Activated CD4-positive, alpha-beta memory T cell treated with anti-CD3 and anti-CD28 coated beads for 36 hours (primary cell): ENCODE measurements at regions not wholly inside any gene's neighbourhood (a gene's known extent, or its start where the extent isn't known, plus 50 kb on each side); places are given as distances from the start of the nearest gene placed in this dataset.
"Not testable (repeated sequence)": the region's sequence is repeated elsewhere in the genome, so short reads cannot be mapped to it uniquely, and the experiment has no call there.

ENCODE experiments used
- CTCF ChIA-PET: fragments of 350-600 bp; sonication (Branson Sonifier 250); formaldehyde crosslinking; loops from one replicate; lab custom pipeline; 2021; ENCODE audit warnings: antibody characterized with exemption, inconsistent platforms; lab: Charles Lee
- POLR2A ChIA-PET: fragments of 350-600 bp; sonication (Branson Sonifier 250); formaldehyde crosslinking; loops from one replicate; lab custom pipeline; 2021; ENCODE audit warnings: antibody characterized with exemption; lab: Charles Lee
- DNase-seq: peaks from one replicate; pipeline ENCODE4 v3.0.0-alpha.2; 2020
- H3K27ac Mint-ChIP-seq: one replicate; pipeline ENCODE4 v1.8.0; 2021; ENCODE audit warnings: mixed read lengths
- H3K27me3 Mint-ChIP-seq: one replicate; pipeline ENCODE4 v1.8.0; 2021; ENCODE audit warnings: mixed read lengths
- H3K36me3 Mint-ChIP-seq: one replicate; pipeline ENCODE4 v1.8.0; 2021; ENCODE audit warnings: mixed read lengths
- H3K4me1 Mint-ChIP-seq: one replicate; pipeline ENCODE4 v1.8.0; 2021; ENCODE audit warnings: low read depth, mixed read lengths
- H3K4me3 Mint-ChIP-seq: one replicate; pipeline ENCODE4 v1.8.0; 2021; ENCODE audit warnings: mild to moderate bottlenecking, mixed read lengths
- H3K9me3 Mint-ChIP-seq: one replicate; pipeline ENCODE4 v1.8.0; 2021; ENCODE audit warnings: mixed read lengths
- intact Hi-C: fragments of 100-400 bp; cut with micrococcal nuclease; formaldehyde crosslinking; loops from one replicate; pipeline ENCODE4 v1.15.1; 2023

- intact Hi-C loops, result no loop called here
- H3K27me3 Mint-ChIP-seq, result no peaks in the 10 kb centered on the region
- POLR2A ChIA-PET, result no interaction called here
- H3K9me3 Mint-ChIP-seq, result no peaks in the 10 kb centered on the region
- no peaks in the 10 kb centered on the region for H3K4me1 Mint-ChIP-seq
- no peak for DNase-seq
- no peak overlapping the region for H3K27ac Mint-ChIP-seq
- H3K36me3 Mint-ChIP-seq, result no peaks in the 10 kb centered on the region
- CTCF ChIA-PET, result interaction anchor here (0.6 kb wide), 1 partner anchor 1906 kb away, joined by 3 read pairs; no protein-coding TSS in a partner anchor
- H3K4me3 Mint-ChIP-seq, result no peak overlapping the region
Observed at GRCh38 chr3:192064959-192065358, 604.0 kb downstream of the PYDC2 start.

- H3K36me3 Mint-ChIP-seq, DNase-seq, CTCF ChIA-PET: not testable (repeated sequence)
Observed at GRCh38 chr3:192066253-192066652, 605.3 kb downstream of the PYDC2 start.

GRCh38 chr3:192068464-192069254 lies 607.7 kb downstream of the PYDC2 start:
- Mint-ChIP-seq H3K27ac (no peak overlapping the region), H3K27me3 (no peaks in the 10 kb centered on the region), H3K4me1 (no peaks in the 10 kb centered on the region), H3K9me3 (peaks cover 3% of the 10 kb centered on the region), H3K4me3 (no peak overlapping the region), H3K36me3 (no peaks in the 10 kb centered on the region)
- POLR2A ChIA-PET, result no interaction called here
- intact Hi-C loops, result no loop called here
- CTCF ChIA-PET, result no interaction called here
- no peak for DNase-seq

More at GRCh38 chr3:192066253-192066652, 605.3 kb downstream of the PYDC2 start:
- intact Hi-C loops, POLR2A ChIA-PET, H3K27ac Mint-ChIP-seq, H3K4me1 Mint-ChIP-seq, H3K9me3 Mint-ChIP-seq, H3K4me3 Mint-ChIP-seq, H3K27me3 Mint-ChIP-seq: not testable (repeated sequence)

GRCh38 chr3:192077795-192078497 lies 617.0 kb downstream of the PYDC2 start:
- H3K36me3 Mint-ChIP-seq, result no peaks in the 10 kb centered on the region
- no peaks in the 10 kb centered on the region for H3K4me1 Mint-ChIP-seq
- DNase-seq, result no peak
- H3K27ac Mint-ChIP-seq, result no peak overlapping the region
- intact Hi-C loops, result no loop called here
- H3K27me3 Mint-ChIP-seq, result no peaks in the 10 kb centered on the region
- ChIA-PET POLR2A (no interaction called here), CTCF (interaction anchor here (0.7 kb wide), 1 partner anchor 54 kb away, joined by 3 read pairs; no protein-coding TSS in a partner anchor)
- H3K9me3 Mint-ChIP-seq, result no peaks in the 10 kb centered on the region
- H3K4me3 Mint-ChIP-seq, result no peak overlapping the region

- Mint-ChIP-seq H3K27ac (no peak overlapping the region), H3K27me3 (no peaks in the 10 kb centered on the region), H3K4me1 (no peaks in the 10 kb centered on the region), H3K9me3 (no peaks in the 10 kb centered on the region), H3K4me3 (no peak overlapping the region), H3K36me3 (no peaks in the 10 kb centered on the region)
- DNase-seq, result no peak
- intact Hi-C loops, result no loop called here
- POLR2A ChIA-PET, result no interaction called here
- CTCF ChIA-PET, result no interaction called here
Observed at GRCh38 chr3:192079098-192079497, 618.1 kb downstream of the PYDC2 start.

GRCh38 chr3:192080336-192080735 lies 619.4 kb downstream of the PYDC2 start:
- no peaks in the 10 kb centered on the region for H3K4me1 Mint-ChIP-seq
- no peak overlapping the region for H3K4me3 Mint-ChIP-seq
- H3K27ac Mint-ChIP-seq, result no peak overlapping the region
- POLR2A ChIA-PET, result no interaction called here
- no peak for DNase-seq
- peaks cover 3% of the 10 kb centered on the region for H3K9me3 Mint-ChIP-seq
- CTCF ChIA-PET, result no interaction called here
- H3K36me3 Mint-ChIP-seq, result no peaks in the 10 kb centered on the region
- no peaks in the 10 kb centered on the region for H3K27me3 Mint-ChIP-seq
- intact Hi-C loops, result no loop called here

- no peaks in the 10 kb centered on the region for H3K27me3 Mint-ChIP-seq
- H3K9me3 Mint-ChIP-seq, result peaks cover 3% of the 10 kb centered on the region
- no peak overlapping the region for H3K27ac Mint-ChIP-seq
- DNase-seq, result no peak
- no peak overlapping the region for H3K4me3 Mint-ChIP-seq
- H3K4me1 Mint-ChIP-seq, result no peaks in the 10 kb centered on the region
- CTCF ChIA-PET, result no interaction called here
- POLR2A ChIA-PET, result no interaction called here
- intact Hi-C loops, result no loop called here
- H3K36me3 Mint-ChIP-seq, result no peaks in the 10 kb centered on the region
Observed at GRCh38 chr3:192082730-192083660, 622.0 kb downstream of the PYDC2 start.
